Heart left ventricle (tissue), 16 donors: ENCODE measurements at regions not wholly inside any gene's neighbourhood (a gene's known extent, or its start where the extent isn't known, plus 50 kb on each side); places are given as distances from the start of the nearest gene placed in this dataset.

Source experiments
- ATAC-seq, 4 donors: fragments of 200-7000 bp; cut with Tn5 transposase; one replicate each; pipeline ENCODE4 v1.9.1; 2020 to 2022; ENCODE audit warnings: moderate library complexity in 4 of 4, mild to moderate bottlenecking in 3 of 4, moderate number of reproducible peaks in 1 of 4
- DNase-seq, 5 donors: peaks; one replicate each; pipeline ENCODE4 v3.0.0-alpha.2; 2020
- H3K27ac ChIP-seq, 12 donors: fragments of 200-600 bp; sonication (generic) in 4 of 12; one replicate each; pipeline versions ENCODE4 v1.5.0 to v1.8.0; 2016 to 2022; ENCODE audit warnings: mild to moderate bottlenecking in 2 of 12
- H3K27me3 ChIP-seq, 9 donors: fragments of 200-600 bp; sonication (generic) in 2 of 9; one replicate each; pipeline versions ENCODE4 v1.5.1 to v1.8.0; 2016 to 2022; ENCODE audit warnings: mild to moderate bottlenecking in 3 of 9
- H3K36me3 ChIP-seq, 9 donors: fragments of 200-600 bp; sonication (generic) in 2 of 9; one replicate each; pipeline versions ENCODE4 v1.5.0 to v1.8.0; 2018 to 2022; ENCODE audit warnings: mild to moderate bottlenecking in 2 of 9
- H3K4me1 ChIP-seq, 12 donors: fragments of 200-600 bp; sonication (generic) in 4 of 12; one replicate each; pipeline versions ENCODE4 v1.5.0 to v1.8.0; 2016 to 2022; ENCODE audit warnings: mild to moderate bottlenecking in 3 of 12
- H3K4me3 ChIP-seq, 12 donors: fragments of 200-600 bp; sonication (generic) in 4 of 12; one replicate each; pipeline versions ENCODE4 v1.5.0 to v1.8.0; 2017 to 2022; ENCODE audit warnings: mild to moderate bottlenecking in 9 of 12, moderate library complexity in 4 of 12
- H3K9me3 ChIP-seq, 12 donors: fragments of 200-600 bp; sonication (generic) in 4 of 12; one replicate each; pipeline versions ENCODE4 v1.5.0 to v1.8.0; 2016 to 2022; ENCODE audit warnings: mild to moderate bottlenecking in 1 of 12
- POLR2A ChIP-seq, 2 donors: fragments of 450-650 bp; IDR thresholded peaks; one replicate each; pipeline ENCODE4 v1.6.1; 2017; ENCODE audit warnings: antibody characterized with exemption in 2 of 2, mild to moderate bottlenecking in 2 of 2, moderate library complexity in 2 of 2
- WGBS, 4 donors: extraction: QIAGEN DNeasy Blood & Tissue Kit in 2 of 4; methylation state at CpG; one replicate each; pipeline versions ENCODE4 v1.1.5 to v1.1.7; 2013 to 2018; 5-methylcytosine and 5-hydroxymethylcytosine counted together
- intact Hi-C, 10 donors: fragments of 100-400 bp; cut with DNase I; formaldehyde crosslinking; loops; one replicate each; pipeline versions ENCODE4 v1.11.1 to v1.14.2; 2022
- TF ChIP-seq, protein P1 (sequence below), 12 donors: fragments of 200-600 bp; sonication (generic) in 4 of 12; IDR thresholded peaks; one replicate each; pipeline versions ENCODE4 v1.5.0 to v1.8.0; 2018 to 2022; ENCODE audit warnings: antibody characterized with exemption in 12 of 12, mild to moderate bottlenecking in 5 of 12
- donor health status: ischemic (EF 13 %, LVEDD 7.1; RV severe dilation, severe dysfunction).
- donor health status: healthy with polysubstance abuse.
- donor health status: DM: no; HTN: yes; CAD: no.
- donor health status: DM: no; HTN: no; CAD: no.
- donor health status: ischemic (EF 25% LVEDD 6.9; RV normal size, moderate dysfunction).
- donor health status: ischemic (EF 25% LVEDD 5.7; RV mildly dilated, moderate dysfunction).
- donor health status: healthy.
- donor health status: DM: yes; HTN: yes; CAD: no.
- donor health status: ischemic (EF 35%, LVEDD 5.7; RV mildly dilated, moderate dysfunction).
- donor health status: nonischemic (EF 11% LVEDD 7.7; RV severe dilation, severe dysfunction).
- donor health status: DM: yes; HTN: yes; CAD: no.
- donor health status: PGD.
- donor health status: ischemic (EF 29% LVEDD 5.4; RV normal size, mild dysfunction).
- donor health status: nonischemic (EF 23%, LVEDD 6.1; RV moderate dilation, normal function).

DNA sequence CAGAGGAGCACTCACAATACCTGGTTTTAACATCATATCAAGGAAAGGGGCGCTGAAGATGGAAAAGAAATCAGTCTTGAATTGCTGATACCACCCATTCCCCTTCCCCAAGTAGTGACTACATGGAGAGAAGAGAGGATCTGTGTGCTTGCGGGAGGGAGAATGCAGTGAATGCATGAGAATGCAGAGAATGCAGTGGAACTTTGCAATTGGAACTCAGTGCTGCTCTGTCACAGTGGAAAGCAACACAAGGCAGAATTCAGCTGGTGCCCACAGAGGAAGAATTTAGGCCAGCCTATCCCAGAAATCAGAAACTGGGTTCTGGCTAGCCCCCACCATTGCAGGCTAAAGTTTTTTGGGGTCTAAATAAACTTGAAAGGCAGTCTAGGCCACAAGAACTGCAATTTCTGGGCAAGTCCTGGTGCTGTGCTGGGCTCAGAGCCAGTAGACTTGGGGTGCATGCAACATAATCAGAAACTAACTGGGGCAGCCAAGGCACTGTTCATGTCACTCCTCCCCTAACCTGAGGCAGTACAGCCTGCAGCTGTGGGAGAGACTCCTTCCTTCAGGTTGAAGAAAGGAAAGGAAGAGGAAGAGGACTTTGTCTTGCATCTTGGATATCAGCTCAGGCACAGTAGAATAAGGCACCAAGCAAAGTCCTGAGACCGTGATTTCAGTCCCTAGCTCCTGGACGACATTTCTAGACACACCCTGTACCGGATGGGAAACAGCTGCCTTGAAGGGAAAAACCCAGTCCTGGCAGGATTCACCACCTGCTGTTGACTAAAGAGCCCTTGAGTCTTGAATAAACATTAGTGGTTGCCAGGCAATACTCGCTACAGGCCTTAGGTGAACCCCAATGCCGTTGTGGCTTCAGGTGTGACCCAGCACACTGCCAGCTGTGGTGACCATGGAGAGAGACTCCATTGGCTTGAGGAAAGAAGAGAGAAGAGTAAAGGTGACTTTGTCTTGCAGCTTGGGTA, 329.3 kb downstream of the TBL1XR1 start:
- Histone ChIP-seq H3K27ac (no peak overlapping the region), H3K27me3 (no peaks in the 10 kb centered on the region), H3K4me3 (no peak overlapping the region), H3K9me3 (peaks cover 0 to 20% (median 0%) of the 10 kb centered on the region in 12 donors), H3K36me3 (no peaks in the 10 kb centered on the region), H3K4me1 (peaks cover 0 to 6% (median 0%) of the 10 kb centered on the region in 12 donors)
- 49 to 64% (median 55%) methylated on average over 6 to 7 of the region's 7 CpGs for WGBS, 4 donors
- no peak for TF ChIP-seq POLR2A (IDR thresholded peaks at IDR 0.05)
- TF ChIP-seq, protein P1, sequence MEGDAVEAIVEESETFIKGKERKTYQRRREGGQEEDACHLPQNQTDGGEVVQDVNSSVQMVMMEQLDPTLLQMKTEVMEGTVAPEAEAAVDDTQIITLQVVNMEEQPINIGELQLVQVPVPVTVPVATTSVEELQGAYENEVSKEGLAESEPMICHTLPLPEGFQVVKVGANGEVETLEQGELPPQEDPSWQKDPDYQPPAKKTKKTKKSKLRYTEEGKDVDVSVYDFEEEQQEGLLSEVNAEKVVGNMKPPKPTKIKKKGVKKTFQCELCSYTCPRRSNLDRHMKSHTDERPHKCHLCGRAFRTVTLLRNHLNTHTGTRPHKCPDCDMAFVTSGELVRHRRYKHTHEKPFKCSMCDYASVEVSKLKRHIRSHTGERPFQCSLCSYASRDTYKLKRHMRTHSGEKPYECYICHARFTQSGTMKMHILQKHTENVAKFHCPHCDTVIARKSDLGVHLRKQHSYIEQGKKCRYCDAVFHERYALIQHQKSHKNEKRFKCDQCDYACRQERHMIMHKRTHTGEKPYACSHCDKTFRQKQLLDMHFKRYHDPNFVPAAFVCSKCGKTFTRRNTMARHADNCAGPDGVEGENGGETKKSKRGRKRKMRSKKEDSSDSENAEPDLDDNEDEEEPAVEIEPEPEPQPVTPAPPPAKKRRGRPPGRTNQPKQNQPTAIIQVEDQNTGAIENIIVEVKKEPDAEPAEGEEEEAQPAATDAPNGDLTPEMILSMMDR (IDR thresholded peaks at IDR 0.05) = no peak
- ATAC-seq = peak; percentile 24 to 36 (median 34)
- intact Hi-C loops = no loop called here
- no peak for DNase-seq

DNA sequence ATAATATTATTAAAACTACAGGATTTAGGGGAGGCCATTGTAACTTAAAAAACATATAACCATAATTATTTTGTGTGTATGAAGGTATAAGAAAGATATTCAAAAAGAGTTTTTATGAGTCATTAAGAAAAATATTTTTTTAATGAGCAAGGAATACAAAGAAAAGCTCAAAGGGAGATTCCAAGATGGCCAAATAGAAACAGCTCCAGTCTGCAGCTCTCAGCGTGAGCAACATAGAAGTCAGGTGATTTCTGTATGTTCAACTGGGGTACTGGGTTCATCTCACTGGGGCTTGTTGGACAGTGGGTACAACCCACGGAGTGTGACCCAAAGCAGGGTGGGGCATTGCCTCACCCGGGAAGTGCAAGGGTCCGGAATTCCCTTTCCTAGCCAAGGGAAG, 336.1 kb downstream of the TBL1XR1 start:
- Histone ChIP-seq H3K4me1 (no peaks in the 10 kb centered on the region), H3K27ac (no peak overlapping the region), H3K27me3 (no peaks in the 10 kb centered on the region), H3K36me3 (no peaks in the 10 kb centered on the region), H3K9me3 (peaks cover 0 to 3% (median 0%) of the 10 kb centered on the region in 12 donors), H3K4me3 (no peak overlapping the region)
- ATAC-seq = no peak
- TF ChIP-seq, protein P1 (IDR thresholded peaks at IDR 0.05) = no peak
- TF ChIP-seq POLR2A (IDR thresholded peaks at IDR 0.05) = no peak
- 83 to 96% (median 91%) methylated on average over 4 of the region's 4 CpGs for WGBS, 4 donors
- intact Hi-C loops = no loop called here
- no peak for DNase-seq

DNA sequence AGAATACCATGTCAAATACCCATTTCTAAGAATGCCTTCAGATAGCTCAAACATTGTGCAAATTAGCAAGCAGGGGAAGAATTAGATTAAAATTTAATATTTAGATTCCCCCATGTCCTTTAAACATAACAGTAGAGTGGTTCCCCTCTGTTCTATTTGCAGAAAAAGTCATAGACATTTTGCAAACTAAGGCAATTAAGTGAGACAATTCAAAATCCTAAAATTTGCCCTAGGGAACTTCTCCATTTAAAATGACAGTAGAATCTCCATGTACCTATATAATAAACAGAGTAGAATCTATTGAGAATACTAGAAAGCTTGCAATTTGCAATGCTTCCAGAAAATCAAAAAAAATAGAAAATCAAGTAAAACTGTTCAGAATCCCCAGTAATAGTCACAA, 340.6 kb downstream of the TBL1XR1 start:
- H3K4me3 ChIP-seq = no peak overlapping the region
- no peak overlapping the region for H3K27ac ChIP-seq
- no peaks in the 10 kb centered on the region for H3K36me3 ChIP-seq
- no peak for TF ChIP-seq POLR2A (IDR thresholded peaks at IDR 0.05)
- TF ChIP-seq, protein P1 (IDR thresholded peaks at IDR 0.05) = no peak
- no peaks in the 10 kb centered on the region for H3K27me3 ChIP-seq
- ATAC-seq = no peak
- intact Hi-C loops = no loop called here
- no peak for DNase-seq
- no peaks in the 10 kb centered on the region for H3K4me1 ChIP-seq
- no peaks in the 10 kb centered on the region for H3K9me3 ChIP-seq

DNA sequence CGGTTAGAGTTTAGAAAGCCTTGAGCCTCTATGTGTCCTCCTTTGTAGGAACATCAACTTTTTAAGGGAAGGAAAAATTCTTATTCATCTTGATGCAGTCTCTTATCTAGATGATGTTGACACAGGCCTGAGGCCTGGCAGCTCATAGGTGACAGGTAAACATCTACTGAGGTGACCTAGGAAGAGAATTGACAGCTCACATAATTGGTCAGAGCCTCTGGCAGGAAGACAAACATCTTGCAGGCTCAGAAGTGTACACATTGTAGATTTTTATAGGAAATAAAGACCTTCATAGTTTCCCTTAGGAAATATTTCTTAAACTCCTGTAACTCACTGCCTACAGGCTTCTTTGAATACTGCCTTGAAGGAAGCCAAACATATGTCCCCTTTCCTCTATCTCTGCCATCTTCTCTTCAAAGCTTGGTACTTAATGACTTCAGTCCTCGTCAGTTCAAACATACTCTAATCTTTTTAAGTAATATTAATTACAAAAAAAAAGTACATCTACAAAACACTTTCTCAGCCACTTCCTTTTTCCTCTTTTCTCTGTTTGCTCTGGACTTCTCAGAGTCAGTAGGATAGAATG, 341.3 kb downstream of the TBL1XR1 start:
- WGBS, 4 donors = 72 to 77% (median 74%) methylated on average over 2 of the region's 2 CpGs

More for the DNA sequence above, 341.3 kb downstream of the TBL1XR1 start:
- H3K4me3 ChIP-seq = no peak overlapping the region
- no peak for ATAC-seq
- no peak for DNase-seq
- TF ChIP-seq, protein P1 (IDR thresholded peaks at IDR 0.05) = no peak
- no peak for TF ChIP-seq POLR2A (IDR thresholded peaks at IDR 0.05)
- H3K9me3 ChIP-seq = no peaks in the 10 kb centered on the region
- no peak overlapping the region for H3K27ac ChIP-seq
- no peaks in the 10 kb centered on the region for H3K36me3 ChIP-seq
- H3K27me3 ChIP-seq = no peaks in the 10 kb centered on the region
- no peaks in the 10 kb centered on the region for H3K4me1 ChIP-seq
- intact Hi-C loops = no loop called here
